DMS114 treated with DMSO at 0.1 percent for 48 hours (cell line): ENCODE measurements at regions not wholly inside any gene's neighbourhood (a gene's known extent, or its start where the extent isn't known, plus 50 kb on each side); places are given as distances from the start of the nearest gene placed in this dataset.

ENCODE experiments used
- DNase-seq: peaks from one replicate; lab custom pipeline; 2025; ENCODE audit not compliant: unreplicated experiment; lab: John Stamatoyannopoulos, UW

DNA sequence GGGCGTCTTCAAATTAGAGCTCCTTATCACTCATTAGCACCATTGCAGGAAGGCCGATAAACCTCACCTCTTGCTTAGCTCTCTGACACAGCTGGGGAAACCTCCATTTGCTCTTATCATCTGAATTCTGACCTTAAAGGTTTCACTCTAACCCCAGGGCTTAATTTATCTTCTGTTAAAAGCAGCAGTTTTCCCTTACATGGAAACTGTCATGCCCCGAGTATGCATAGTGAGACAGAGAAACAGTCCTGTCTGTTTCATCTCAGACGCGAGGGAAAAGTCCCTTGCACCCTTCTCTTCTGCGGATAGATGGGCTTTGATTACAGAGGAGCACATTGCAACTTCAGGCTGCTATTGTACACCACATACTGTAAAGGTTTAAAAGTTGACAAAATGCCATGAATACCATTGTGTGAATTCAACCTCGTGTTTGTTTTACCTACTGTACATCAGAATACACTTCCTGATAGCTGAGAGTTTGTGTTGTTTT, 191.5 kb upstream of the BMP2 start:
- DNase-seq, result no peak

DNA sequence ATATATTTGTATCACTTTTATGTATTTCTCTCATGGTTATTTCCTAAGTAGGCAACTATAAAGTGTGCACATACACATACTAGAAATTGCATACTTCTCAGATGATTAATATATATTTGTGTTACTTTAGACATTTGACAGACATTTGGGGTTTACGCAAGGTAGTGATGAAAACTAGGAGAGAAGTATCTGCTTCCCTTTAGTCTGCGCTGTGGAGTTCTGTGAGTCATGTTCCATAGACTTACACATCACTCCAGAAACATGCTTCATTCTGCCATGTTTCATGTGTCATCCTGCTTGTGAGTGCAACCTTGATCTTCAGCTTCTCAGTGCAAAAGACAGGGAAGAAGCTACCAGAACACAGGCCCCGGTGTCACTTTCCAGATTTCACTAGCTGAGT, 200.7 kb upstream of the BMP2 start:
- no peak for DNase-seq

DNA sequence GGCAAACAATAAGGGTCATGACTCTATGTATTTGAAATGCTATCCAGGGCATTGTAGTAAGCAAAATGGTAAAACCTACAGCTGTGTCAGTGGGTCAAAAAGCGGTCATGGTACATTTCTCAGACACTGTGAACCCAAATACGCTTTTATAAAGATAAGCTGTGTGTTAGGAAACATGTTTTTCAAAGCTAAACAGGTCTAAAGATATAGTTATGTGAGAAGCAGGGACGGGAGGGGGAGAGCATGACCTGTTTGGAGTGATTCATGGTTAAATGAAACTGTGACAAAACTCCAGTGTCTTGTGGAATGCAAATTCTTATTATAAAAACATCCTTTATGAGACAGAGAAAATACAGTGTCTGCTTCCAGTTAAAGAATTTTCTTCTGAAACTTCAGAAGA, 205.4 kb upstream of the BMP2 start:
- DNase-seq, result no peak

DNA sequence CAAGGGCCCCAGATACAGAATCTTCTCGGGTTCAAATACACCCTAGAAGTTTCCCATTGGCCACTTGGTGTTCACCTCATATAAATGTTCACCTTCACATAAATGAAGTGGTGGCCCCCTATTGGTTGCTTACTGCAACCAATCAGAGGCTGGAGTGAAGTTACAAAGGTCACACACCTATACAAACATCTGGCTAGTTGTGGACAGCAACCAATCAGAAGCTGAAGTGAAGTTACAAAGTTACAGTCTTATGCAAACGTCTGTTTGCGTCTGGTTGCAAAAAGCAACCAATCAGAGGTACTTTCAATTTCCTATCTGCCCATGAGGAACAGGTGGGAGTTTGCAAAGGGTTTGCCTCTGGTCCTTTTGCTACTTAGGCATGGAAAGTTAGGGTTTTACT, 206.5 kb upstream of the BMP2 start:
- no peak for DNase-seq

DNA sequence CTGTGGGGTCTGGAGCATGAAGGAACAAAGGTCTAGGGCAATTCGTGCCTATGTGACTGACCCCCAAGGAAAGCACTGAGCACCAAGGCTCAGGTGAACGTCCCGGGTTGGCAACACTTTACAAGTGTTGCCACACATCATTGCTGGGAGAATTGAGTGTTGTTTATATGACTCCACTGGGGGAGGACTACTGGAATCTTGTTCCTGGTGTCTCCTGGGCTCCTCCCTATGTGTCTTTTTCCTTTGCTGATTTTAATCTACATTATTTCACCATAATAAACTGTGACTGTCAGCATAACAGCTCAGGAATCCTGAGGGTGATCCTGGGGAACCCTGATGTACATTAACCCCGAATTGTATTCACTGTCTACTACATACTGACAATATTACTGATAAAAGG, 207.7 kb upstream of the BMP2 start:
- DNase-seq, result no peak

DNA sequence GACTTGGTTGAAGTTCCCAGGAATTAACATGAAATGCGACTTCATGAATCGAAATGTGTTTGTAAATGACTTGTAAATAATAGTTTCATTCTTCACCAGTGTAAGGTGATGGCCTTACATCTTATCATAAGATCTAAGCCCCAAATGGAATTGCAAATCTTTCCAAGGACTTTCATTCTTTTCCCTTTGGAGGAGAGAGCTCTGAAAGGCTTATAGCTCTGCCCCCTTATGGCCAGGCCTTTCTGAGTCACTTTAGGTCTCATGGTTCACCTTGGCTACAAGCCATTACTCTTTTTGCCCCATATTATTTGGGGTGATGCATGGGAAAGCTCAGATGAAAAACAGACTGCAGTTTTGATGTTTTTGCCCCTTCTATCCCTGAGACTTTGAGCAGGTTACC, 209.1 kb upstream of the BMP2 start:
- no peak for DNase-seq

DNA sequence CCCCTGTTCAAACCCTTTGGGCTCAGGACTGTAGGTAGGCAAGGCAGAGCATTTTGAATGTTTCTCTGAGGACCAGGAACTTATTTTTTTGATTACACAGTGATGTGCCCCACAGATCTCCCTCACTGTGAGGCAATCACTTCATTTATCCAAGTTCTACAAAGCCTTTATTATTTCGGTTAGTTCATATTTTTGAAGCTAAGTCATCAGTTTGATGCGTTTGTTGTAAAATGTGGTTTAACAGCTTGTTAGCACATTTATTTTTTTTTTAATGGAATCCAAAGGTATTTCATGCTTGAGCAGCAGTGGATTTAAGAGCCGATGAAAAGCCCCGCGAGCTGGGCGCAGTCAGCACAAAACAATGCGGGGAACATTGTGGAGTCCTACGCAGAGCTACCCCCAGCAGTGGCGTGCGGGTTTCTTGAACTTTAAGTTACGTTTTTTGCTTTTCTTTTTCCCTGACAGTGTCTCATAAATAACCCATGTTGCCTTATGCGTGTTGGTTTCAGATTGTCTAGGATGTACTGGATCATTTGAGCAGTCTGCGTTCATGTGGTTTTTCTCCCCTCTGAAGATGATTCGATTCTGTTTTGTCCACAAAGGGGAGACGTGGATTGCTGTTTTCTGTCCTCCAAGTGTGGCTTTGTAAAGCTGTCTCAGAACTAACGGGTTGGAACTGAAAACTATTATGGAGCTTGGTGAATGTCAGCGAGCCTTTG, 233.6 kb upstream of the BMP2 start:
- no peak for DNase-seq

DNA sequence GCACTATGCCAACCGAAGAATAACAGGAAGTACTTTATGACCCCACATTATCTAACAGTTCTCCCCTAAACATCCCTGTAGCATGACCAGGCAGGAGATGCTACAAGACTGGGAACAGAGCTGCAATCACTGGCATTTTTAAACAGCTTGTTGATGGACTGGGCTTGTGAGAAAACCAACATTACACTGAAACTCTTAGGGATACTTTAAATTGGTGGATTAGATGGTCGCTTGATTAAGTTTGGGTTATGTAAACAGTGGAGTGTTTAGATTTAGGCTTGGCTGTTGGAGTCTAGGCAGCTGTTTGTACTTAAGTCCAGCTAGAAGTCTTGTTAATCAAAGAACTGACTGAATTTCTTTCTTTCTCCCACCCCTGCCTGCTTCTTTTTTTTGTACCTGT, 234.1 kb upstream of the BMP2 start:
- no peak for DNase-seq

DNA sequence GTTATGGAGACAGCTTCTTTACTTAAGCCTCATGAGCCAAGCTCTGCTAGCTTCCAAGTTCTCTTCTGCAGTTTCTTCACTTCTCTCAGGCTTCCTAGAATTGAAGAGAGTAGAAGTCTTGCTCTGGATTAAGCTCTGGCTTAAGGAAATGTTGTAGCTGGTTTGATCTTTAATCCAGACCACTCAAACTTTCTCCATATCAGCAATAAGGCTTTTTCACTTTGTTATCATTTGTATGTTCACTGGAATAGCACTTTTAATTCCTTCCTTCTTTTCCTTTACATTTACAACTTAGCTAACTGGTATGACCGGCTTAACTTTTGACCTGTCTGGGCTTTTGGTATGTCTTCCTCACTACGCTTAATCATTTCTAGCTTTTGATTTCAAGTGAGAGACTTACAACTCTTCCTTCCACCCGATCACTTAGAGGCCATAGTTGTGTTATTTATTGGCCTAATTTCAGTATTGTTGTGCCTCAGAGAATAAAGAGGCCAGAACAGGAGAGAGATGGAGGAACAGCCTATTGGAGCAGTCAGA, 236.6 kb upstream of the BMP2 start:
- no peak for DNase-seq

DNA sequence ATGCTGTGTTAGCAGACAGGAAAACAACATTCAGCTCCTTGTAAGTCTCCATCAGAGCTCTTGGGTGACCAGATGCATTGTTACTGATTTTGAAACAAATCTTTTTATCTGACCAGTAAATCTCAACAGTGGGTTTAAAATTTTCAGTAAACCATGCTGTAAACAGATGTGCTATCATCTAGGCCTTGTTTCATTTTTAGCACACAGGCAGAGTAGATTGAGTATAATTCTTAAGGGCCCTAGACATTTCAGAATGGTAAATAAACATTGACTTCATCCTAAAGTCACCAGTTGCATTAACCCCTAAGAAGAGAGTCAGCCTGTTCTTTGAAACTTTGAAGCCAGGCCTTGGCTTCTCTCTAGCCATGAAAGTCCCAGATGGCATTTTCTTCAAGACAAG, 237.2 kb upstream of the BMP2 start:
- DNase-seq, result no peak

DNA sequence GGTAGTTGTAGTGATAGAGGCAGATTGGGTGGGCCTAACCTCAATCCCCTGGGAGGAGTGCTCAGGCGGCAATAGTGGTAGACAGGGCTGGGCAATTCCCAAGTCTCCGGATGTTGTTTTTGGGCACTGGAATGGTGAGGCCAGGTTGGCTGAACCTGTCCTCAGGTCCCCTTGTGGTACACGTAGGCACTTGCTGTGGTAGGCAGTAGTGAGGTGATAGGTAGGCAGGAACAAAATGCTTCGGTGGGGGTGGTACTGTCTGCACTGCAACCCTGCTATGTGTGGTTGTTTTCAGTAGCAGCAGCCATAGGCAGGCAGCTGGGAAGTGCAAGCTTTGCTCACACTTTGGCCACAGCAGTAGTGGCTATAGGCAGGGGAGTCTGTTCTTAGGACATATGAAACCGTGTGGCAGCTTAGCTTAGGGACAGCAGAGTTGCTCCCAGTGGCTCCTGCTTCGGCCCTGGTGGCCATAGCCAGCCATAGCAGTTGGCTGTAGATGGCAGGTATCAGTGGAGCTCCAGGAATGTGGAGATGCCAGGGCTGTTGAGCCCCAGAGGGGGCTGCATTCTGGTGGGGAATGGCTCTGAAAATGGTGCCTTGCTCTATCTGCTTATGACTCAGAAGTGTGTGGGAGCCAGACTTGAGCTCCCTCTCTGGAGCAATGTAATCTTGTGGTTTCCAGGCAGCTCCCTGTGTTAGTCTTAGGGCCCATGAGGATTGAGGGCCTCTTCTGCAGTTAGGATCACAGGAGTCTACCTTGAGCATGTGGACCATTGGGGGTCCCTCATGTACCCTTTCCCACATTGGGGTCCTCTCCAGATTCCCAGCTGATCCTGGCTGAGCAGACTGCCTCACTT, 241.8 kb upstream of the BMP2 start:
- DNase-seq, result no peak

DNA sequence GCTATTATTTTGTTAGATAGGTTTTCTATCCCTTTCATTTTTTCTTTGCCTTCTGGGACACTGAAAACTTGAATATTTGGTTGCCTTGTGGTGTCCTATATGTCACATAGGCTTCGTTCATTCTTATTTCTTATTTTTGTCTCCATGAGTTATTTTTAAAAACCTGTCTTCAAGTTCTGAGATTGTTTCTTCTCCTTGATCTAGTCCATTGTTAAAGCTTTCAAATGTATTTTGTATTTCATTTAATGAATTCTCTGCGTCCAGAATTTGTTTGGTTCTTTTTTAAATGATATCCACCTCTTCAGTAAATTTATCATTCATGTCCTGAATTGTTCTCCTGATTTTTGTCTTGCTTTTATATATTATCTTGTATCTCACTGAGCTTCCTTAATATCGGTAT, 243.2 kb upstream of the BMP2 start:
- DNase-seq, result no peak

DNA sequence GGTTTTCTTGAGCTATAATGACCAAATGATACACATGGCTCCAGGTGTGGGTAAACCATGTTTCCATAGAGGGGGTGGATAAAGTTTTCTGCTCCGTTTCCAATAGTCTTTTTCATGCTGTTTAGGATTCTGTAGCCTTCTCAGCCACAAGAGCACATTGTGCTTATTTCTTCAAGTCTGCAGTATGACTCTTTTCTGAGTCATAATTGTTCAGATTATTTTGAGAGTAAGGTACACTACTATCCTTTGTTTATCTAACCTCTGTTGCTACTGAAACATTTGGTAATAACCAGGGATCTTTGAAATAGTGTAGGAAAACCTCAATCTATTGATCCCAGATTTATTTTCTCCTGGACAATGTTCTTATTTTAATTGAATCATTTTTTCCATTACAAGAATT, 247.9 kb upstream of the BMP2 start:
- DNase-seq, result no peak

DNA sequence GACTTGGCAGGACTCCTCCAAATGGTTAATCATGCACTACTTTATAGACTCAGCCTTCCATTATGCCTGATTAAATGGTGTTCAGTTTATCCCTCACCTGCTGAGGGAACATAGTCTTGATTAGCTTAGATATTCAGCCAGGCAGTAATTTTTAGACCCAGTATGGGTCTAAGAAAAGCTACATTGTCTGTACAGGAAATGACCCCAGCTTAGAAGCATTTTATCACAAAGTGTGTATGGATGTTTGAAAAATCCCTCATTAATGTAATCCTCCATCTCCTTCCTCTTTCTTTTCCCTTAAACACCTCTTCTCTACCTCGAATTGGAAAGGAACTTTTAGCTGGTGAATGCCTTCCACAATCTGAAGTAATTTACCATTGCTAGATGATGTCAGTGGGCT, 252.2 kb upstream of the BMP2 start:
- DNase-seq, result no peak

DNA sequence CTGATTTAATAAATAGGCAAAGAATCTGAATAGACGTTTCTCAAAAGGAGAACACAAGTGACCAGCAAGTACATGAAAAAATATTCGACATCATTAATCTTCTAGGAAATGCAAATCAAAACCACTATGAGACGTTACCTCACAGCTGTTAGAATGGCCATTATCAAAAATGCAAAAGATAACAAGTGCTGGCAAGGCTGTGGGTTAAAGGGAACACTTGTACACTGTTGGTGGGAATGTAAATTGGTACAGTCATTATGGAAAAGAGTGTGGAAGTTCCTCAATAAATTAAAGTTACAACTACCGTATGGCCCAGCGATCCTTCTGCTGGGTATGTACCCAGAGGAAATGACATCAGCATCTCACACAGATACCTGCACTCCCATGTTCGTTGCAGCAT, 253.9 kb upstream of the BMP2 start:
- DNase-seq, result no peak

DNA sequence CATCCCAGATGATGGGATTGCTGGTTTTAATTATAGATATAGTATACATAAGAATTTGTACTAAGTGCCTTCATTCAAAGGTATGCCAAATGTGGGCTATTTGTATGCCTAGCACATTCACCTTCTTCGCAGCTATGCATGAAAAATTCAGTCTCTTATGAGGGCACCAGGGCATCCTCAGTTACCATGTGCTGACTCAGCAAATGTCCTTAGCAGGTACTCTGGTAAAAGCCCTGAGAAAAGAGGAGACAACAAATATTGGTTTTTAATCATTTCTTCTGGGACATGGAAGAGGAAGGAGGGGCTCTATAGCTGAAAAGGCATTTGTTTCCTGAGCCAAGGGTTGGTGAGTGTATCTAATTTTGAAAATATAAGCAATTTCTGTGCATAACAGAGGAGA, 258.1 kb upstream of the BMP2 start:
- no peak for DNase-seq

DNA sequence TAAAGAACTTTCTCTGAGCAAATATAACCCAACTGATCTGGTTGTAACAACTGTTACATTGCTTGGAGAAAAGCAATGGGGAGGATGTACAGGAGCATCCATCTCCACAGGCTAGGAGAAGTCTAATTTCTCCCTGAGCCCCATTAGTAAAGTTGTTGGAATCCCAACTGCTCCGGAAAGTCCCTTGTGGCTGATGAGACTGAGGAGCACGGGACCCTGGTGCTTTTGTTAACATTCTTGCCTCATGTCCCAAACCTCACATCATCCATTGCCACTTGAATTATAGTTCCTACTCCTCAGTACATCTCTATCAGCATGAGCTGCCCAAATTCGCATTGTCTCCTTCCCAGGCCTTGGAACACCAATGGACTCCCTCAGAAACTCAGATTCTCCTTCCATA, 260.6 kb upstream of the BMP2 start:
- no peak for DNase-seq

DNA sequence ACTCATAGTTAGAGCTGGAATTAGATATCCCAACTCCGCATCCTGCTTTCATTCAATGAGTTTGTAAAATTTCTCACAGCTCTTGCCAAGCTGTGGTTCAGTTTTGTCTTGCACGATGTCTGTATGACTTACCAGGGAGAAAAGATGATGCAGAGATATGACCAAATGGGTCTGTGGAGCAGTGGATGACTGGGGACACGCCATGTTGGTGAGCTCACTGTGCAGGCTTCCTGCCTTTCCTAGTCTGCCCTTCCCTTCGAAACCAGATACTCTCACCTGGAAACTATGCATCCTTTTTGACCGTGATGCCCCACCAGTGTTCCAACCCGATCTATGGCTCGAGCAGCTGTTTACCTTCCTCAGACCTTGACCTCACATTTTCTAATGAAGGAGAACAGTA, 262.7 kb upstream of the BMP2 start:
- DNase-seq, result no peak

DNA sequence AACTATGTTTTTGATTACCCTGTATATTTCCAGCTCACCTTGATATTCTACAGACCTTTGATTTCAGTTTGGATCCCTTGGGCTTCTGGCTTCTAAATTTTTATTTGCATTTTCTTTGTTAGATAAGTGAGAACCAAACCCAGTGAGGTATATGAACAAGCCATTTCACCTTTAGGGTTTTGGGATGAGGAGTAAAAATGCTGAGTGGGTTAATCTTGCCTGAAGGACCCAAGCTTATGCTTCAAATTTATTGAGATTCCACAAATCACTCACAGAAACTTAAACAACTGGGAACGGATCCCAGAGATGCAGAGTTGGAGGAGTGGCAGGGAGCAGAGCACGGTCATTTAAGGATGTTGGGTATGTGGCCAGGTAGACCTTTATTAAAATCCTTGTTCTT, 263.3 kb upstream of the BMP2 start:
- DNase-seq, result no peak

DNA sequence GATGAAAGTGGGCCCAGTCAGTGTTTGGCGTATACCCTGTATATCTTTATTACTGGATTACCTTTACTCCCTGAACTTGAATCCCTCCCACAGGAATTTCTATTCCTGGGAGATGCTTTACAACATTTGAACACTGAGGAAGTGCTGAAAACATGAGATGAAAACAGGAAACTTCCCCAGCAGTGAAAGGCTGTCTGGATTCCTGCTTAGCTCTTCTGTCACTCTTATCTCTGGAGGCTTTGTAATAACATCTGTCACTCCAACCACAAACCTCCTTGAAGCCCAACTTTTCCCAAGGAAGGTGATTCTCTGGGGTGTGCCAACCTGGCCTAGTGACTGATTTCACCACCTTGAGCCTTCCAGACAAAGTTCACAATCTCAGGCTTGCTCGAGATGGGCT, 264.5 kb upstream of the BMP2 start:
- DNase-seq, result no peak

DNA sequence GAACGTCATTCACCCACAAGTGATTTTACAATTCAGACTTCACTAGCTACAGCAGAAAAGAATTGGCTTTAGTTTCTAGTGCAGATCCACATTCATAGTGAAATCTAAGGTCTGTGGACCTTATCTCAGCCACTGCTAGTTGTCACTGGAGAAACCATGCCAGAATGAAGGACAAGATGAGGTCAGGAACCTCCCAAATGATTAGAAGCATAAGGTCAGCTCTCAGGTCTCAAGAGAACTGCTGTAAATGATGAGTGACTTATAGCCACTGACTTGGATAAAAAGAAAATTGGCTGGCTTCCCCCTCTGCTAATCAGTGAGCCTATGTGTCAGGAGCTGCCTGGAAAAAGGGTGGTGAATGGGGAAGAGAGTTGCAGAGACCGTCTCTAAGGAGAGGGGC, 265.3 kb upstream of the BMP2 start:
- DNase-seq, result no peak

DNA sequence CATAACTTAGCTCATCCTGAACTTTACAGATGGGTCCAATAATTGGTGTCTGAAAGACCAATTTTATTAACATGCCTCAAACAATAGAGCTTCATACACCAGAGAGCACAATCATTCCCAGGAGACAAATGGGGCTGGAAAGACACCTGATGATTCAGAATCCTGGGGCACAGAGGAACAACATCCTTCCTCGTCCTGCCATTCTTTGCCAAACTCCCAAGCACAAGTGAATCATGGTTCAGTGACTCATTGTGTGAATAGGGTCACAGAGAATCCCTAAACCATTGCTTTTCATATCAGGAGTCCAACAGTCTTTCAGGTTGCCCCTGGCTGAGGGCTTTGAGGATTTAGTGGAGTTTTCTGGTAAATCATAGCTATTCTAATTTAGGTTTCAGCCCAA, 266.4 kb upstream of the BMP2 start:
- DNase-seq, result no peak
